ENCODE measurements at regions not wholly inside any gene's neighbourhood (a gene's known extent, or its start where the extent isn't known, plus 50 kb on each side); places are given as distances from the start of the nearest gene placed in this dataset.

- DNase-seq (ENCODE audit: low read depth), result no peak
Observed at GRCh38 chr2:72004201-72004915, 143.3 kb downstream of the CYP26B1 start.

GRCh38 chr2:72003796-72004195 is 143.9 kb downstream of the CYP26B1 start:
- no peak for DNase-seq (ENCODE audit: low read depth)

DNA sequence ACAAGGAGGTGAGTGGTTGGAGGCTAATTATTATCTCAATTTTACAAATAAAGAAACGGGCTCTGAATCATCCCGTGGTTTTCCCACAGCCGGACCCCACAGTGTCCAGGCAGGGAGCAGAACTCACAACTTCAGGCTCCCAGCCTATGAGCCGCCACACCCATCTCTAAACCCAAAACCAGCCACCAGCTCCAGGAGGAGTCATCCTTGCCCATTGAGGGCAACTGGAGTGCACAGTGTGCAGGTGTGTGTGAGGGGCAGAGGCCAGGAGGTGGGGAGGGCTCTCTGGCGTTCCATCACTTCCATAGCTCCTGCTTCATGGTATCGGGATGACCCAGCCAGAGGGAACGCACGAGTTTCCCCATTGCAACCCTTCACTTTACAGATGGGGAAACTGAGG is 144.5 kb downstream of the CYP26B1 start:
- no peak for DNase-seq (ENCODE audit: low read depth)

- no peak for DNase-seq (ENCODE audit: low read depth)
Observed at GRCh38 chr2:72001937-72002690, 145.5 kb downstream of the CYP26B1 start.

DNA sequence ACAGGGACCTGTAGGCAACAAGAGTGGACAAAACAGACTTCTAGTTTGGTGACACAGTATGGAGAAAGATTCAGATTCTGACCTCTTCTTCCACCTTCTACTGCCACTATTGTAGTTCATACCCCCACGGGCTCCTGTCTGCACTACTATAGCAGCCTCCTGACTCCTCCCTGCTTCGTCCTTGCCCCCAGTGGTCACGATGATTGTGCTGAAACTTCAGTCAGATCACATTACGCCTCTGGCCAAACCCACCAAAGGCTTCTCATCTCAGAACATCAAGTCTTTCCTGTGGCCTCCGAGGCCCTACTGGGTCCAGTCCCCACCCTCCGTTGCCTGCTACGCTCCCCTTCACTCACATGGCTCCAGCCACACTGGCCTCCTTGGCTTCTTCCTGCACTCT is 147.6 kb downstream of the CYP26B1 start:
- DNase-seq (ENCODE audit: low read depth), result no peak

- DNase-seq (ENCODE audit: low read depth), result no peak
Observed at GRCh38 chr2:71999580-71999979, 148.1 kb downstream of the CYP26B1 start.

GRCh38 chr2:71997843-71998242 is 149.8 kb downstream of the CYP26B1 start:
- DNase-seq (ENCODE audit: low read depth), result no peak

DNA sequence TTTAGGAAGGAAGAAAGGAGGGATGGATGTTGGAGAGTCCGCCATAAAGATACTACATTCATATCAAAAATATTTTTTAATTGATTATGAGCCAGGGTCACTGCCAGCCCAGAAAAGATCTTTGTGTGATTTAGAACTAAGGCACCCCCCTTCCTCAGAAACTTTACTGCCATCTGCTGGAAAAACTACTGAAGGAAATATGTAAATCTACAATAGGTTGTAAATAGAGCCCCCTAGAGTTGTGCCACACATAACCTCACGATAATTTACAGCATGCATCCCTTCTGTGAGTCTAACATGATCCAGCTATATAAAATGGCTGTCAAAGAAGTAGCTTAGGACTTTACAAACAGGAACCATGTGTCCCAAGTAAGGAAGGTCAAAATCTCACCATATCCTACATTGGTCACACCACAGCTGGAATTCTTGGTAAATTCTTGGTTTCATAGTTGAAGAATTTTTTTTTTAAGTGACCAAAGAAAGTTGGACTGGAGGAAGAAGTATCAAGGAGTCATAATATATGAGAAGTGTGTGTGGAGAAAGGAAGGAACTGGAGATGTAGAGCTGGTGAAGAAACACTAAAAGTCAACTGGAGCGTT is 152.5 kb downstream of the CYP26B1 start:
- DNase-seq (ENCODE audit: low read depth), result no peak

GRCh38 chr2:71992036-71992435 is 155.6 kb downstream of the CYP26B1 start:
- no peak for DNase-seq (ENCODE audit: low read depth)

GRCh38 chr2:71991397-71991796 is 156.3 kb downstream of the CYP26B1 start:
- no peak for DNase-seq (ENCODE audit: low read depth)

GRCh38 chr2:71990826-71991225 is 156.8 kb downstream of the CYP26B1 start:
- no peak for DNase-seq (ENCODE audit: low read depth)

DNA sequence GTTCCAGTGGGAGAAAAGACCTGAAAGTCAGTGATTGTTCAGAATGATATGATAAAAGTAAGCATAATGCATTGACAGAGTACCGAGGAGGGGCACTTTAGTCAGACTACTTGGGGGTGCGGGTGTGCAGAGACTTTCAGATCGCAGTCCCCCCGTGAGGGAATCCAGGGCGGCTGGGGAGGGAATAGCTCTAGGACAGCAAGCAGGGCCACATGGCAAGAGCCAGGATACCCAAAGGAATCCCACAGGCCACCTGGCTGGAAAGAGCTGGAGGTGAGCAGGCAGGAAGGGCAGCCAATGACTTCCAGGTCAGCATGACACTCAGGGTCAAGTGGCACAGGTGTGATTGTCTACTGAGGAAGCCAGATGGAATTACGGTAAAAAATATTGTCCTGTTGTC is 157.5 kb downstream of the CYP26B1 start:
- DNase-seq (ENCODE audit: low read depth), result no peak

- no peak for DNase-seq (ENCODE audit: low read depth)
Observed at GRCh38 chr2:71989671-71990070, 158.0 kb downstream of the CYP26B1 start.

DNA sequence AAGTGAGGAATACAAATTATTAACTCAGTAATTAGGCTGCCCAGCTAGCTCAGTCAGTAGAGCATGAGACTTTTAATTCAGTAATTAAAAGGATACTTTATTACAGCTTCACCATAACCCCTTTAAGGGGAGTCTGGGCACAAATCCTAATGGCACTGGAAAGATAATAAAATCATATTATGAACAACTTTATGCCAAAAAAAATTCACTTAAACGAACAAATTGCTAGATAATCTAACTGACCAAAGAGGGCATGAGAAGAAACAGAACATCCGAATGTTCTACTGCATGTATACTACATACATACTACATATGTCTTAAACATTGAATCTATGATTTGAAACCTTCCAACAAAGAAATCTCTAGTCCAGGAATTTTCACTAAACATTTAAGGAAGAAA is 159.5 kb downstream of the CYP26B1 start:
- DNase-seq (ENCODE audit: low read depth), result no peak

GRCh38 chr2:71976685-71977084 is 171.0 kb downstream of the CYP26B1 start:
- DNase-seq (ENCODE audit: low read depth), result no peak

- peak; percentile 54 for DNase-seq (ENCODE audit: low read depth)
Observed at GRCh38 chr2:71974846-71975245, 172.8 kb downstream of the CYP26B1 start.

DNA sequence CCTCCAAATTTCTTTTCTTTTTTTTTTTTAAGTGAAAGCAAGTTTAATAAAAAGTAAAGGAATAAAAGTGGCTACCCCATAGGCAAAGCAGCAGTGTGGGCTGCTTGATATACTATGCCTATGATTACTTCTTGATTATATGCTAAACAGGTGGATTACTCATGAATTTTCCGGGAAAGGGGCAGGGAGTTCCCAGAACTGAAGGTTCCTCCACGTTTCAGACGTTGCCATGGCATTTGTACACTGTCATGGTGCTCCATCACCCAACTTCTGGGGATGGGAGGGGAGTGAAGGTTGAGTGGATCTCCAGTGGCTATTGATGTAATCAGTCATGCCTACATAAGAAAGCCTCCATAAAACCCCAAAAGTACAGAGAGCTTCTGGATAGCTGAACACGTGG is 176.2 kb downstream of the CYP26B1 start:
- no peak for DNase-seq (ENCODE audit: low read depth)

DNA sequence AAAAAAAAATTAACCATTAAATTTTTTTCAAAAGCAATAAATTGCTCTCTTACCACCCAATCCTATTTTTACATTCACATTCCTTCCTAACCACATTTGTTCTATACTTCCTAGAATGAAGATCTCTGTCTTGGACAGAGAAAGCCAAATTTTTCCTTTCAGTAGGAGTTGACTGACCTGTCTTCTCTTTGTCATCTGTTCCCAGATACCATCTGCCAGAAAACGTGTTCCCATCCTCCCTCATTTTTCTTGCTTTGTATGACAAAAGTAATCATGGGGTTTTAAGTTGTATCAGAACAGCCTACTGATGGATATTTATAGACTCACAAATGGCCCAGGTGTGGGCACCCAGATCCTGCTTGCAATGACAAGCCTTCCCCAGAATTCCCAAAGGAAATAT is 182.1 kb downstream of the CYP26B1 start:
- no peak for DNase-seq (ENCODE audit: low read depth)

DNA sequence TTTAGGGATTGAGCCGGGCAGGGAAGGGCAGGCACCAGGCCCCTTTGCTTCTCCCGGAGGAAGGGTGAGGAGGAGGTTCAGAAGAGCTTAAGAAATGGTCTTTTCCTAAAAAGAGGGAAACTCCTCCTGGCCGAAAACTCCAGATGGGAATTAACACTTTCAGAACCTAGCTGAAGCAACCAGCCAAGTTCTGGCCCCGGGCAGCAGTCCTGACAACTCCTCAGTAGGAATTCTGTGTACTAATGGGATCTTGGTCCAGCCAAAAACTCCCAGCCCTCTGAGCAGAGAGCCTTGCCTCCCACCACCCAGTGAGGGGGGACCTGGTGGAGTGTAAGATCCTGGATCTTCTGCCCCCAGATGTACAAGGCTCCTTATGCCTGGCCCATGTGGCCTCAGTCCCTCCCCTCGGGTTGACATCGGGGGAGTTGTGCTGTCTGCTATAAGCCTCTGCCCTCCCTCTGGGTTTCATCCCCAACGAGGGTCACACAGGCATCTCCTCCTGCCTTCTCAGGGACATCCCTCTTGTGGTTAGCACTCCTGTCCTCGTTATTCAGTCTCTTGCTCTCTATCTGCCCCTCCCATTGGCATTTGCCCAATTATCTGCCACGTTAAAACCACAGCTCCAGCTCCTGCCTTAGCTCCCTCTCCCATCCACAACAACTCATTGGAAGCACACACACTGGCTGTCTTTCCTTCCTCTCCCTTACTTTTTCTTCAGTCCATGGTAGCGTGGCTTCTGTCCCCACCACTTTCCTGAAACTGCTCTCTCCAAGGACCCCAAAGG is 184.6 kb downstream of the CYP26B1 start:
- DNase-seq (ENCODE audit: low read depth), result no peak

GRCh38 chr2:71962350-71962749 is 185.3 kb downstream of the CYP26B1 start:
- DNase-seq (ENCODE audit: low read depth), result no peak

DNA sequence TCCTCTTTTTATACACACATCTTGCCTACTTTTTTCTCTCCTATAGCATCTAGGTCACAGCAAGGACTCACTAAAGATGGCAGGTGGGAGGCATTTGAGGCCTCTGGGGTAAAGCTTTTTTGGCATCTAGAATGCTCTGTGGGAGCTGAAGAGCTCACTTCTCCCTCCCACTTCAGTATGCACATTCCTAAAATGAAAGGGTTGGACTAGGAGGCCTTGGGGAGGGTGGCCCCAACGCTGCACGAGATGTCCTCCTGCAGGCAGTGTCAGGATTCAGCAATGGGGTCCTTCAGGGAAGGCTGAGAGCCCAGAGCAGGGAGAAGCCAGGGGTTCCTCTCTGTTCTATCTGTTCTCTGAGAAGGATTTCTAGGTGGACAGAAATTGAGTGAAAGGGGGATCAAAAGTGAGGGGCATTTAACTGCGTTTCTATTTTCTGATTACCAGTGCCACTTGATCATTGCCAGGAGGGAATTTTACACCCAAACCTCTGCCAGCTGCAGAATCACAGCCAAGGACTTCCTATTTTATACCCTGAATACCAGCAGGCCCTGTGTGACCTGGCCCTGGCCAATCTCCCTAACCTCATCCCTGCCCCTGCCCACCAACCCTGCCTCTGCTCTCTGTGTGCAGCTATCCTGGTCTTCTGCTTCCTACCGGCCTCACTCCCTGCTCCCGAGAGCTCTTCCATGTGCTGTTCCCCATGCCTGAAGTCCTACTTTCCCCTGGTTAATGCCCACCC is 186.2 kb downstream of the CYP26B1 start:
- no peak for DNase-seq (ENCODE audit: low read depth)

GRCh38 chr2:71959494-71959893 is 188.2 kb downstream of the CYP26B1 start:
- no peak for DNase-seq (ENCODE audit: low read depth)

Data from GM04503 (cell line).